Neutrophil (primary cell): ENCODE measurements at regions not wholly inside any gene's neighbourhood (a gene's known extent, or its start where the extent isn't known, plus 50 kb on each side); places are given as distances from the start of the nearest gene placed in this dataset.

ENCODE experiments used
- H3K27ac ChIP-seq: fragments of 200-600 bp; sonication (generic); 2 replicates; pipeline ENCODE4 v1.5.1; 2016; ENCODE audit warnings: mild to moderate bottlenecking, moderate library complexity
- H3K27me3 ChIP-seq: fragments of 200-600 bp; sonication (generic); 2 replicates; pipeline ENCODE4 v1.6.0; 2016; ENCODE audit warnings: mild to moderate bottlenecking
- H3K36me3 ChIP-seq: fragments of 200-600 bp; sonication (generic); 2 replicates; pipeline ENCODE4 v1.5.1; 2017
- H3K4me1 ChIP-seq, 2 experiments: fragments of 200-600 bp in 1 of 2; sonication (generic) in 1 of 2; 1 replicate in 1 of 2; 2 replicates in 1 of 2; pipeline versions ENCODE4 v1.5.1 to v1.6.1; 2013 to 2016; ENCODE audit warnings: low read depth in 1 of 2, low read length in 1 of 2, mild to moderate bottlenecking in 1 of 2, moderate library complexity in 1 of 2; ENCODE audit not compliant: control insufficient read depth in 1 of 2, insufficient read depth in 1 of 2
- H3K4me3 ChIP-seq, 2 experiments: fragments of 200-600 bp in 1 of 2; sonication (generic) in 1 of 2; 1 replicate in 1 of 2; 2 replicates in 1 of 2; pipeline ENCODE4 v1.5.1; 2013 to 2016; ENCODE audit warnings: low read depth in 1 of 2, low read length in 1 of 2, mild to moderate bottlenecking in 1 of 2, moderate library complexity in 1 of 2
- H3K9me3 ChIP-seq: fragments of 200-600 bp; sonication (generic); 2 replicates; pipeline ENCODE4 v1.5.1; 2016
- TF ChIP-seq, protein P1 (sequence below): fragments of 200-600 bp; sonication (generic); IDR thresholded peaks from 2 replicates; pipeline ENCODE4 v1.5.1; 2016; ENCODE audit warnings: antibody characterized with exemption

DNA sequence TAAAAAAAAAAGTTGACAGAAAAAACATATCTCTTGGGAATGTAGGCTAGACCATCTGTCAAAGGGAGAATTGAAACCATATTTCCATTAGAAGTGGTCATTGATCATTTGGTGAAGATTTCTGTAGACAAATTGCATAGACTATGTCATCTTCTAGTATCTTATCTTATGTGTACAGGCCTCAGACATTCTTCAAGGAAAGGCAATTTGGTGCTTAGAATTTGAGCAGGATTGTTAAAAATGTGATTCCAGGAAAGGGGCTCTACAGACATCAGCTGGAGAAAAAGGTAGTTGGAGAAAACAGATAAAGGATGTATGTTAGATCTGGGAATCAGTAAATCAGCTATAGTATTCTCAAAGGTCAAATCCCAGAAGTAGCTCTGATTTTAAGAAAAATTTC lies 627.1 kb downstream of the TMTC2 start:
- Histone ChIP-seq H3K4me1 (no peaks in the 10 kb centered on the region), H3K36me3 (no peaks in the 10 kb centered on the region), H3K27me3 (no peaks in the 10 kb centered on the region), H3K4me3 (no peak overlapping the region), H3K9me3 (no peaks in the 10 kb centered on the region), H3K27ac (no peak overlapping the region)
- TF ChIP-seq, protein P1, sequence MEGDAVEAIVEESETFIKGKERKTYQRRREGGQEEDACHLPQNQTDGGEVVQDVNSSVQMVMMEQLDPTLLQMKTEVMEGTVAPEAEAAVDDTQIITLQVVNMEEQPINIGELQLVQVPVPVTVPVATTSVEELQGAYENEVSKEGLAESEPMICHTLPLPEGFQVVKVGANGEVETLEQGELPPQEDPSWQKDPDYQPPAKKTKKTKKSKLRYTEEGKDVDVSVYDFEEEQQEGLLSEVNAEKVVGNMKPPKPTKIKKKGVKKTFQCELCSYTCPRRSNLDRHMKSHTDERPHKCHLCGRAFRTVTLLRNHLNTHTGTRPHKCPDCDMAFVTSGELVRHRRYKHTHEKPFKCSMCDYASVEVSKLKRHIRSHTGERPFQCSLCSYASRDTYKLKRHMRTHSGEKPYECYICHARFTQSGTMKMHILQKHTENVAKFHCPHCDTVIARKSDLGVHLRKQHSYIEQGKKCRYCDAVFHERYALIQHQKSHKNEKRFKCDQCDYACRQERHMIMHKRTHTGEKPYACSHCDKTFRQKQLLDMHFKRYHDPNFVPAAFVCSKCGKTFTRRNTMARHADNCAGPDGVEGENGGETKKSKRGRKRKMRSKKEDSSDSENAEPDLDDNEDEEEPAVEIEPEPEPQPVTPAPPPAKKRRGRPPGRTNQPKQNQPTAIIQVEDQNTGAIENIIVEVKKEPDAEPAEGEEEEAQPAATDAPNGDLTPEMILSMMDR, result no peak

DNA sequence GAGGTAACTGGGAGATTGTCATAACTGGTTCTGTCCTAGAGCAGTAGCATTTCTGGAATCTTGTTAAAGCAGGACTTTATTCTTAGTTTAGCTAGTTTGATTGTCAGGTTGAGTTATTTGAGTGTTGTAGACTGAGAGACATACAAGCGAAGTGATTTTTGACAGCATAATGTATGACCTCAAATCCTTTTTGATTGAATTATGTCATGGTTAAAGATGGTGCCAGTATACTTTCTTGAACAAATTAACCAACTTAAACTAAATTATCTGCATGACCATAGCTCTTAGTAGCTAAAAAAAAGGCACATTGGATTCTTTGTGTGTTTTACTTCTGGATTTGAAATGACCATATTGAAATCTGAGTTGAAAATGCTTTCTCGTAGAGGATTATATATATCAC lies 626.6 kb downstream of the TMTC2 start:
- no peaks in the 10 kb centered on the region for H3K27me3 ChIP-seq
- TF ChIP-seq, protein P1, result no peak
- H3K4me1 ChIP-seq, result no peaks in the 10 kb centered on the region
- no peak overlapping the region for H3K27ac ChIP-seq
- H3K9me3 ChIP-seq, result no peaks in the 10 kb centered on the region
- no peak overlapping the region for H3K4me3 ChIP-seq
- H3K36me3 ChIP-seq, result no peaks in the 10 kb centered on the region

DNA sequence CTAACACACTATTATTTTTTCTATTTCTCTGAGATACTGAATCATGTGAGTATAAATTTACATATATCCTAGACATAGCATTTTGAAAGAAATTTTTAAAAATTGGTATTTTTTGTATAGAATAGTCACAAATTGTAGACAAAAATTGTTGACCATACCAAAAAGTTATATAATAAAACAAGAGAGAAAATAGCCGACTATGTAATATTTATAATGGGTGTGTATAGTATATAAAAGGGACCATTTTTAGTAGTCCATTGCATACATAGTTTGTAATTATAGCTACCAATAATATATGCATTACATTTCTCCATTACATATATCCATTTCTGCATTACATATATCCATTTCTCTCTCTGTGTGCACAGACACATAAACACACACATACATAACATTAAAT lies 590.2 kb downstream of the TMTC2 start:
- H3K27me3 ChIP-seq, result no peaks in the 10 kb centered on the region
- TF ChIP-seq, protein P1, result no peak
- H3K4me1 ChIP-seq, result no peaks in the 10 kb centered on the region
- H3K36me3 ChIP-seq, result no peaks in the 10 kb centered on the region
- H3K4me3 ChIP-seq, result no peak overlapping the region
- H3K9me3 ChIP-seq, result no peaks in the 10 kb centered on the region
- H3K27ac ChIP-seq, result no peak overlapping the region

DNA sequence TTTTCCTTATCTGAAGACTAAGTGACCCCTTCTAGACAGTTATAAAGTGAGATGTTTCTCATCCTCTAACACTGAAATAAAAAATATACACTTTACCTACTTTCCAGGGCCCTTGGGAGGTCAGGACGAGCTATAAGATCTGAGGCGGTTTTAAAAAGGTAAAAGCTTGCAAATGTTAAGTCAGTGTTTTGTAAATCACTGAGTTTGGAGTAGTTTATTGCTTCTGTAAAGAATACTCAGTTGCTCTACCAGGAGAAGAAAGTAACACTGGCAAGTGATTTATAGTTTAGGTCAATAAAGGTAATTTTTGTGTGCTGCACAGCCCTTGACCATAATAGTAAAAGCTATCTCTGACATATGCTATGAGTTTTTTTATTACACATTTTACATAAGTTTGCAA lies 584.5 kb downstream of the TMTC2 start:
- Histone ChIP-seq H3K9me3 (no peaks in the 10 kb centered on the region), H3K27me3 (no peaks in the 10 kb centered on the region), H3K27ac (no peak overlapping the region), H3K4me3 (no peak overlapping the region), H3K4me1 (no peaks in the 10 kb centered on the region), H3K36me3 (no peaks in the 10 kb centered on the region)
- TF ChIP-seq, protein P1, result no peak

DNA sequence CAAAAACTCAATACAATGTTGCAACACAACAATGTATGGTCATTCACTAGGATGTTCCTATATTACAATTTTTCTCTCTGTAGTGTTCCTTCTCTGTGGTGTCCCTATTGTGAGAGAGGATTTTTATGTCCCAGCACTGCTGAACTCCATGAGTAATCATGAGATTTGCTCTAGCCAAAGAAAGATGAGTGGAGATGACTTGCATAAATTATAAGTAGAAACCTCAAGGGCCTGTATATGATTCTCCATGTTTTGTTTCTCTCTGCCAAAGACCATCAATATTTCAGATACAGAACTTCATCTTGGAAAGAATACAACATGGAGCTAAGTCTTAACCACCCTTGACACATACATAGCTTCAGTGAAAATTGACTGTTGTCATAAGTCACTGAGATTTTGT lies 579.1 kb downstream of the TMTC2 start:
- no peak overlapping the region for H3K4me3 ChIP-seq

More for the DNA sequence above, 579.1 kb downstream of the TMTC2 start:
- TF ChIP-seq, protein P1, result no peak
- Histone ChIP-seq H3K4me1 (no peaks in the 10 kb centered on the region), H3K9me3 (no peaks in the 10 kb centered on the region), H3K27me3 (no peaks in the 10 kb centered on the region), H3K27ac (no peak overlapping the region), H3K36me3 (no peaks in the 10 kb centered on the region)
